ENCODE measurements at regions not wholly inside any gene's neighbourhood (a gene's known extent, or its start where the extent isn't known, plus 50 kb on each side); places are given as distances from the start of the nearest gene placed in this dataset.
"Not testable (repeated sequence)": the region's sequence is repeated elsewhere in the genome, so short reads cannot be mapped to it uniquely, and the experiment has no call there.

- H3K36me3 ChIP-seq (ENCODE audit: insufficient read depth); H3K4me3 ChIP-seq (ENCODE audit: low read depth, low read length); H3K27ac ChIP-seq (ENCODE audit: low read depth); DNase-seq (ENCODE audit: extremely low spot score); H3K4me1 ChIP-seq (ENCODE audit: insufficient read depth): not testable (repeated sequence)
- WGBS, result 87% methylated on average over 2 of the region's 5 CpGs
Measured at GRCh38 chr6:57900687-57901399, 583.4 kb downstream of the PRIM2 start.

- not testable (repeated sequence) for H3K4me1 ChIP-seq (ENCODE audit: insufficient read depth); H3K36me3 ChIP-seq (ENCODE audit: insufficient read depth); DNase-seq (ENCODE audit: extremely low spot score); H3K27ac ChIP-seq (ENCODE audit: low read depth); H3K4me3 ChIP-seq (ENCODE audit: low read depth, low read length)
- 77% methylated on average over 3 of the region's 3 CpGs for WGBS
Measured at GRCh38 chr6:57901445-57901844, 584.0 kb downstream of the PRIM2 start.

- H3K4me1 ChIP-seq (ENCODE audit: insufficient read depth); DNase-seq (ENCODE audit: extremely low spot score); H3K36me3 ChIP-seq (ENCODE audit: insufficient read depth); H3K4me3 ChIP-seq (ENCODE audit: low read depth, low read length); H3K27ac ChIP-seq (ENCODE audit: low read depth): not testable (repeated sequence)
- WGBS, result 44% methylated on average over 6 of the region's 6 CpGs
Measured at GRCh38 chr6:57904356-57904755, 586.9 kb downstream of the PRIM2 start.

GRCh38 chr6:57915300-57915699 is 597.9 kb downstream of the PRIM2 start:
- not testable (repeated sequence) for H3K36me3 ChIP-seq (ENCODE audit: insufficient read depth); H3K4me1 ChIP-seq (ENCODE audit: insufficient read depth)

GRCh38 chr6:57942966-57943365 is 625.5 kb downstream of the PRIM2 start:
- H3K36me3 ChIP-seq (ENCODE audit: insufficient read depth); H3K27ac ChIP-seq (ENCODE audit: low read depth); H3K4me1 ChIP-seq (ENCODE audit: insufficient read depth); DNase-seq (ENCODE audit: extremely low spot score); H3K4me3 ChIP-seq (ENCODE audit: low read depth, low read length): not testable (repeated sequence)
- 89% methylated on average over 2 of the region's 2 CpGs for WGBS

More at GRCh38 chr6:57915300-57915699, 597.9 kb downstream of the PRIM2 start:
- H3K4me3 ChIP-seq (ENCODE audit: low read depth, low read length); H3K27ac ChIP-seq (ENCODE audit: low read depth); DNase-seq (ENCODE audit: extremely low spot score): not testable (repeated sequence)

GRCh38 chr6:57946084-57946768 is 628.8 kb downstream of the PRIM2 start:
- not testable (repeated sequence) for H3K4me1 ChIP-seq (ENCODE audit: insufficient read depth); H3K36me3 ChIP-seq (ENCODE audit: insufficient read depth); H3K27ac ChIP-seq (ENCODE audit: low read depth); DNase-seq (ENCODE audit: extremely low spot score); H3K4me3 ChIP-seq (ENCODE audit: low read depth, low read length)
- WGBS, result 85% methylated on average over 7 of the region's 7 CpGs

- not testable (repeated sequence) for DNase-seq (ENCODE audit: extremely low spot score); H3K27ac ChIP-seq (ENCODE audit: low read depth); H3K36me3 ChIP-seq (ENCODE audit: insufficient read depth); H3K4me3 ChIP-seq (ENCODE audit: low read depth, low read length); H3K4me1 ChIP-seq (ENCODE audit: insufficient read depth)
- WGBS, result 98% methylated on average over 11 of the region's 11 CpGs
Measured at GRCh38 chr6:57946769-57947091, 629.3 kb downstream of the PRIM2 start.

- H3K4me1 ChIP-seq (ENCODE audit: insufficient read depth); H3K4me3 ChIP-seq (ENCODE audit: low read depth, low read length); H3K36me3 ChIP-seq (ENCODE audit: insufficient read depth); DNase-seq (ENCODE audit: extremely low spot score); H3K27ac ChIP-seq (ENCODE audit: low read depth): not testable (repeated sequence)
- WGBS, result 100% methylated on average over 2 of the region's 2 CpGs
Measured at GRCh38 chr6:57948481-57948880, 631.1 kb downstream of the PRIM2 start.

- not testable (repeated sequence) for H3K4me1 ChIP-seq (ENCODE audit: insufficient read depth); H3K4me3 ChIP-seq (ENCODE audit: low read depth, low read length); DNase-seq (ENCODE audit: extremely low spot score); H3K36me3 ChIP-seq (ENCODE audit: insufficient read depth); H3K27ac ChIP-seq (ENCODE audit: low read depth)
- 94% methylated on average over 4 of the region's 4 CpGs for WGBS
Measured at GRCh38 chr6:57950430-57950829, 633.0 kb downstream of the PRIM2 start.

- not testable (repeated sequence) for H3K36me3 ChIP-seq (ENCODE audit: insufficient read depth); DNase-seq (ENCODE audit: extremely low spot score); H3K4me1 ChIP-seq (ENCODE audit: insufficient read depth); H3K4me3 ChIP-seq (ENCODE audit: low read depth, low read length); H3K27ac ChIP-seq (ENCODE audit: low read depth)
Measured at GRCh38 chr6:57966757-57967156, 649.3 kb downstream of the PRIM2 start.

GRCh38 chr6:57971956-57972355 is 654.5 kb downstream of the PRIM2 start:
- WGBS, result 83% methylated on average over 4 of the region's 4 CpGs
- not testable (repeated sequence) for H3K4me3 ChIP-seq (ENCODE audit: low read depth, low read length); H3K27ac ChIP-seq (ENCODE audit: low read depth); DNase-seq (ENCODE audit: extremely low spot score); H3K36me3 ChIP-seq (ENCODE audit: insufficient read depth); H3K4me1 ChIP-seq (ENCODE audit: insufficient read depth)

- no peak overlapping the region for H3K4me3 ChIP-seq (ENCODE audit: low read depth, low read length)
- DNase-seq (ENCODE audit: extremely low spot score), result no peak
- WGBS, result 88% methylated on average over 7 of the region's 7 CpGs
- H3K4me1 ChIP-seq (ENCODE audit: insufficient read depth), result no peaks in the 10 kb centered on the region
- H3K36me3 ChIP-seq (ENCODE audit: insufficient read depth), result no peaks in the 10 kb centered on the region
- H3K27ac ChIP-seq (ENCODE audit: low read depth), result no peak overlapping the region
Measured at GRCh38 chr6:57974653-57975052, 657.2 kb downstream of the PRIM2 start.

GRCh38 chr6:57975127-57975526 is 657.7 kb downstream of the PRIM2 start:
- DNase-seq (ENCODE audit: extremely low spot score); H3K27ac ChIP-seq (ENCODE audit: low read depth); H3K4me1 ChIP-seq (ENCODE audit: insufficient read depth); H3K36me3 ChIP-seq (ENCODE audit: insufficient read depth); H3K4me3 ChIP-seq (ENCODE audit: low read depth, low read length): not testable (repeated sequence)
- WGBS, result 94% methylated on average over 10 of the region's 10 CpGs

GRCh38 chr6:57976371-57976770 is 658.9 kb downstream of the PRIM2 start:
- 64% methylated on average over 1 of the region's 1 CpG for WGBS
- not testable (repeated sequence) for H3K36me3 ChIP-seq (ENCODE audit: insufficient read depth); H3K4me3 ChIP-seq (ENCODE audit: low read depth, low read length); H3K4me1 ChIP-seq (ENCODE audit: insufficient read depth); H3K27ac ChIP-seq (ENCODE audit: low read depth); DNase-seq (ENCODE audit: extremely low spot score)

Data from urinary bladder (tissue), 3 donors.